ENCODE measurements at regions not wholly inside any gene's neighbourhood (a gene's known extent, or its start where the extent isn't known, plus 50 kb on each side); places are given as distances from the start of the nearest gene placed in this dataset.

GRCh38 chr10:60575105-60575504 lies 185.4 kb upstream of the ANK3 start:
- TF ChIP-seq CTCF (IDR thresholded peaks at IDR 0.05): no peak
- TF ChIP-seq POLR2A (IDR thresholded peaks at IDR 0.05): no peak

Measured in ovary (tissue), 3 donors.